Heart left ventricle (tissue), 16 donors: ENCODE measurements at regions not wholly inside any gene's neighbourhood (a gene's known extent, or its start where the extent isn't known, plus 50 kb on each side); places are given as distances from the start of the nearest gene placed in this dataset.

Experiments
- ATAC-seq, 4 donors: fragments of 200-7000 bp; cut with Tn5 transposase; one replicate each; pipeline ENCODE4 v1.9.1; 2020 to 2022; ENCODE audit warnings: moderate library complexity in 4 of 4, mild to moderate bottlenecking in 3 of 4, moderate number of reproducible peaks in 1 of 4
- DNase-seq, 5 donors: peaks; one replicate each; pipeline ENCODE4 v3.0.0-alpha.2; 2020
- H3K27ac ChIP-seq, 12 donors: fragments of 200-600 bp; sonication (generic) in 4 of 12; one replicate each; pipeline versions ENCODE4 v1.5.0 to v1.8.0; 2016 to 2022; ENCODE audit warnings: mild to moderate bottlenecking in 2 of 12
- H3K27me3 ChIP-seq, 9 donors: fragments of 200-600 bp; sonication (generic) in 2 of 9; one replicate each; pipeline versions ENCODE4 v1.5.1 to v1.8.0; 2016 to 2022; ENCODE audit warnings: mild to moderate bottlenecking in 3 of 9
- H3K36me3 ChIP-seq, 9 donors: fragments of 200-600 bp; sonication (generic) in 2 of 9; one replicate each; pipeline versions ENCODE4 v1.5.0 to v1.8.0; 2018 to 2022; ENCODE audit warnings: mild to moderate bottlenecking in 2 of 9
- H3K4me1 ChIP-seq, 12 donors: fragments of 200-600 bp; sonication (generic) in 4 of 12; one replicate each; pipeline versions ENCODE4 v1.5.0 to v1.8.0; 2016 to 2022; ENCODE audit warnings: mild to moderate bottlenecking in 3 of 12
- H3K4me3 ChIP-seq, 12 donors: fragments of 200-600 bp; sonication (generic) in 4 of 12; one replicate each; pipeline versions ENCODE4 v1.5.0 to v1.8.0; 2017 to 2022; ENCODE audit warnings: mild to moderate bottlenecking in 9 of 12, moderate library complexity in 4 of 12
- H3K9me3 ChIP-seq, 12 donors: fragments of 200-600 bp; sonication (generic) in 4 of 12; one replicate each; pipeline versions ENCODE4 v1.5.0 to v1.8.0; 2016 to 2022; ENCODE audit warnings: mild to moderate bottlenecking in 1 of 12
- CTCF ChIP-seq, 12 donors: fragments of 200-600 bp; sonication (generic) in 4 of 12; IDR thresholded peaks; one replicate each; pipeline versions ENCODE4 v1.5.0 to v1.8.0; 2018 to 2022; ENCODE audit warnings: antibody characterized with exemption in 12 of 12, mild to moderate bottlenecking in 5 of 12
- POLR2A ChIP-seq, 2 donors: fragments of 450-650 bp; IDR thresholded peaks; one replicate each; pipeline ENCODE4 v1.6.1; 2017; ENCODE audit warnings: antibody characterized with exemption in 2 of 2, mild to moderate bottlenecking in 2 of 2, moderate library complexity in 2 of 2
- WGBS, 4 donors: extraction: QIAGEN DNeasy Blood & Tissue Kit in 2 of 4; methylation state at CpG; one replicate each; pipeline versions ENCODE4 v1.1.5 to v1.1.7; 2013 to 2018; 5-methylcytosine and 5-hydroxymethylcytosine counted together
- intact Hi-C, 10 donors: fragments of 100-400 bp; cut with DNase I; formaldehyde crosslinking; loops; one replicate each; pipeline versions ENCODE4 v1.11.1 to v1.14.2; 2022
- donor health status: ischemic (EF 13 %, LVEDD 7.1; RV severe dilation, severe dysfunction).
- donor health status: healthy with polysubstance abuse.
- donor health status: DM: no; HTN: yes; CAD: no.
- donor health status: DM: no; HTN: no; CAD: no.
- donor health status: ischemic (EF 25% LVEDD 6.9; RV normal size, moderate dysfunction).
- donor health status: ischemic (EF 25% LVEDD 5.7; RV mildly dilated, moderate dysfunction).
- donor health status: healthy.
- donor health status: DM: yes; HTN: yes; CAD: no.
- donor health status: ischemic (EF 35%, LVEDD 5.7; RV mildly dilated, moderate dysfunction).
- donor health status: nonischemic (EF 11% LVEDD 7.7; RV severe dilation, severe dysfunction).
- donor health status: DM: yes; HTN: yes; CAD: no.
- donor health status: PGD.
- donor health status: ischemic (EF 29% LVEDD 5.4; RV normal size, mild dysfunction).
- donor health status: nonischemic (EF 23%, LVEDD 6.1; RV moderate dilation, normal function).

GRCh38 chr10:65501259-65501658 is 1424.6 kb upstream of the LRRTM3 start:
- Histone ChIP-seq H3K4me3 (no peak overlapping the region), H3K4me1 (no peaks in the 10 kb centered on the region), H3K27me3 (no peaks in the 10 kb centered on the region), H3K36me3 (no peaks in the 10 kb centered on the region), H3K27ac (no peak overlapping the region), H3K9me3 (peaks cover 0 to 4% (median 0%) of the 10 kb centered on the region in 12 donors)
- ATAC-seq (no peak), DNase-seq (no peak)
- intact Hi-C loops: no loop called here
- 83 to 89% (median 85%) methylated on average over 3 of the region's 3 CpGs for WGBS, 4 donors
- TF ChIP-seq CTCF (IDR thresholded peaks at IDR 0.05) (no peak), POLR2A (IDR thresholded peaks at IDR 0.05) (no peak)

GRCh38 chr10:65518379-65518778 is 1407.5 kb upstream of the LRRTM3 start:
- no peak for DNase-seq
- ATAC-seq: no peak
- no peaks in the 10 kb centered on the region for H3K36me3 ChIP-seq
- H3K27ac ChIP-seq: no peak overlapping the region
- no peaks in the 10 kb centered on the region for H3K4me1 ChIP-seq
- no peaks in the 10 kb centered on the region for H3K9me3 ChIP-seq
- intact Hi-C loops: no loop called here
- TF ChIP-seq CTCF (IDR thresholded peaks at IDR 0.05) (no peak), POLR2A (IDR thresholded peaks at IDR 0.05) (no peak)
- 72 to 84% (median 81%) methylated on average over 4 of the region's 4 CpGs for WGBS, 4 donors
- H3K4me3 ChIP-seq: no peak overlapping the region
- H3K27me3 ChIP-seq: no peaks in the 10 kb centered on the region

- intact Hi-C loops: no loop called here
- DNase-seq (no peak), ATAC-seq (no peak)
- Histone ChIP-seq H3K27me3 (no peaks in the 10 kb centered on the region), H3K4me1 (no peaks in the 10 kb centered on the region), H3K36me3 (no peaks in the 10 kb centered on the region), H3K9me3 (peaks cover 0 to 3% (median 0%) of the 10 kb centered on the region in 12 donors), H3K27ac (no peak overlapping the region), H3K4me3 (no peak overlapping the region)
- TF ChIP-seq POLR2A (IDR thresholded peaks at IDR 0.05): no peak
- WGBS, 4 donors: 67 to 83% (median 79%) methylated on average over 1 of the region's 1 CpG
These were observed 1396.8 kb upstream of the LRRTM3 start for GRCh38 chr10:65528986-65529385.

GRCh38 chr10:65531545-65531944 is 1394.3 kb upstream of the LRRTM3 start:
- intact Hi-C loops: no loop called here
- H3K4me3 ChIP-seq: no peak overlapping the region
- no peaks in the 10 kb centered on the region for H3K4me1 ChIP-seq
- TF ChIP-seq CTCF (IDR thresholded peaks at IDR 0.05) (no peak), POLR2A (IDR thresholded peaks at IDR 0.05) (no peak)
- no peaks in the 10 kb centered on the region for H3K36me3 ChIP-seq
- no peak for ATAC-seq
- no peak for DNase-seq
- H3K9me3 ChIP-seq: peaks cover 0 to 2% (median 0%) of the 10 kb centered on the region in 12 donors
- WGBS, 4 donors: 88 to 94% (median 91%) methylated on average over 5 of the region's 5 CpGs
- H3K27me3 ChIP-seq: no peaks in the 10 kb centered on the region
- H3K27ac ChIP-seq: no peak overlapping the region

- WGBS, 4 donors: 85 to 98% (median 90%) methylated on average over 2 of the region's 2 CpGs
- H3K4me3 ChIP-seq: no peak overlapping the region
These were observed 1391.1 kb upstream of the LRRTM3 start for GRCh38 chr10:65534771-65535170.

More at GRCh38 chr10:65534771-65535170, 1391.1 kb upstream of the LRRTM3 start:
- H3K27ac ChIP-seq: no peak overlapping the region
- no peak for DNase-seq
- H3K27me3 ChIP-seq: no peaks in the 10 kb centered on the region
- no peaks in the 10 kb centered on the region for H3K36me3 ChIP-seq
- H3K9me3 ChIP-seq: peaks cover 0 to 5% (median 0%) of the 10 kb centered on the region in 12 donors
- no peaks in the 10 kb centered on the region for H3K4me1 ChIP-seq
- no peak for TF ChIP-seq POLR2A (IDR thresholded peaks at IDR 0.05)
- no peak for TF ChIP-seq CTCF (IDR thresholded peaks at IDR 0.05)
- ATAC-seq: no peak
- intact Hi-C loops: no loop called here
